HG03457 (cell line): ENCODE measurements at regions not wholly inside any gene's neighbourhood (a gene's known extent, or its start where the extent isn't known, plus 50 kb on each side); places are given as distances from the start of the nearest gene placed in this dataset.

Experiments
- ATAC-seq: cut with Tn5 transposase; IDR thresholded peaks from one replicate; pipeline ENCODE4 v1.9.1; 2021; ENCODE audit warnings: moderate number of reproducible peaks; ENCODE audit not compliant: unreplicated experiment

DNA sequence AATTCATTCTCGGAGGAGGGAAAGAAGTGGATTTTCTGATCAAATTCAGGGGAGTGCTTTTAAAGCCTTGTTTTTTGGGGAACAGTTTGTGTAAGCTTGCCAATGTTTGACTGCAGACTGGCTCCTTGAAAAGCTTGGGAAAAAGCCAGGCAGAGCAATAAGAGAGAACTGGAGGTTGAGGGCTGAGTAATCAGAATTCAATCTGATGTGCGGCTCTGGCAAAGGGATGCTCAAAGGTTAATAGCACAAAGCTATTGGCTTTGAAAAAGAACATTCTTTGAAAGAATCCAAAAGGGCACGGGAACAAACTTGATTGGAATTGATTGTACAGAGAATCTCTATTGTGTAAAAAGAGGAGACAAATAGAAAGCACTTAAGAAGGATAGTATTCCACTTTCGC is 279.3 kb downstream of the YTHDC2 start:
- no peak for ATAC-seq

DNA sequence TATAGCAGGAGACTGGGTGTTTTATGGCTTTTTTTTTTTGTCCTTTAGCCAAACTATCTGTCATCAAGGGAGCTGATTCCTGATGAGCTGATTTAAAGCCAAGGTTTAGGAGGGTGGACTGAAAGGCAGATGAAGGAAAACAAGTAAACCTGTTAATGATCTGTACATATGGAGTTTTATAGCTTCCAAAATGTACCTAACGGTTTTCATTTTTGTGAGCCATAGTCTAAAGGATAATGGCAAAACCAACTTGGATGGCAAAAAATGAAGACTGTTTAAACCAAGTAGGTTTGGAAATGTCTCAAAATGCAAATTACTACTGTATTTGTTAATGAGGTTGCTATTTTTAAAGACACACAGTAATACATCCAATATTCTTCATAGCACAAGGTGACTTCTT is 281.5 kb downstream of the YTHDC2 start:
- no peak for ATAC-seq

DNA sequence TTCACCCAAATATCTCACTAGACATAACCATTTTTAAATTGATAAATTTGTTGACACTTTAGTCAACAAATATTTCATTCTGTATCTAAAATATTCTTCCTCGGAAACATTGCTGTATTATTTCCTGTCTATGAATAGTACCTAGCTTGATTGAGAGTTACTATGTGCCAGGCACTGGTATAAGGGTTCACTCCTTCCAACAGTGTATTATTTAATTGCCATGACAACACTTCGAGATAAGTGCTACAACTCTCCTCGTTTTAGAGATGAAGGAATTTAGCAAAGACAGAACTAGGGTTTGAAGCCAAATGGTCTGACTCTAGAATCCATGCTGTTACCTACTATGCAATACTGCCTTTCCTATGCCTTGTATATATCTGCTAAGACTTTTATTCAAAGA is 287.2 kb downstream of the YTHDC2 start:
- ATAC-seq: no peak

DNA sequence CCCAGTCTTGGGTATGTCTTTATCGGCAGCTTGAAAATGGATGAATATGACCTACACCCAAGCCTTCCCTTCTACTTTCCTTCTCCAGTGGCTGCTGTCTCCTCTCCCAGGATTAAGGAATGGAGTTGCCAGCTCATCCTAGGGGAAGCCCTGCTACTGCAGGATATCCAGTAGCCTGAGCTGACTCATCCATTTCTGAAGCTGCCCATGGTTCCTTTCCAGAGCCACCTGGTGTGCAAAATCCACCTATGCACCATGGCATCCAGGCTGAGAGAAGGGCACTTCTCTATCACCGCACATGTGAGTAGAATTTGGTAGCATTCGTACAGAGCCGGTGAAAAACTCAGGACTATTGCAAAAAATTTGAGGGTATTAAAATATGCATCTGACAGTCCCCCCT is 290.8 kb downstream of the YTHDC2 start:
- no peak for ATAC-seq

DNA sequence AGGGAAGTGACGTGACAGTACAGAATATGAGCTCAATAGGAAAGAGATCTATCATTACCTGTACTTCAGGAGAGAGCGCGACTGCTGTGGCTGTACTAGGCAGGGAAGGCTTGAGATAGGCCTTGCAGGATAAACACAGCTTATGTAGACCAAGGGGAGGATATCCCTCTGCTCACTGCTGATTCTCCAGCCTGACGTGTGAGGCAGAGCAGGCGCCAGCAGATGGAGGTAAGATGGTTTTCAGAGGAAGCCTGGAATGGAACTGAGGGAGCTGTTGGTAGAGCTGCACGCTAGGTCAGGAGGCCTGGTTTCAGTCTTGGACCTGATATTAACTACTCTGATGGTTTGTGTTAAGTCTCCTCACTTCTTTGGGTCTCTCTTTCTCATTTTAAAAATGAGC is 291.4 kb downstream of the YTHDC2 start:
- no peak for ATAC-seq

DNA sequence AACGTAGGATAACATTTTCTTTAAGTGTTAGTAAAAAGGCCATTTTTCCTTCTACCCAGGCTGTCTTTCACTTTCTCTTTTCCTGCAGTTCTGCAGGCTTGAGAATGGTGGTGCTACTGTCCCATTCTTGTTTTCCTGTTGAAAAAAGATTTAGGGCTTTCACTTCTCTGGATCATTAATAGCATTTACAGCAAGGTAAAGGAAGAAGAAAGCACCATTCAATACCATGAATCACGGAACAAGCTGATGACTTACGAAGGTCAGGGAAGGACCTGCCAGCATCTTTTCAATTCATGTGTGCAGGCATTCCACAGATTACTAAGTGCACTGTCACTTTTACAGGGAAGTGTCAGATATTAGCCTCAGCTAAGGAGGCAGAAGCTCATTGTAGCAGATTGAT is 292.8 kb downstream of the YTHDC2 start:
- no peak for ATAC-seq

DNA sequence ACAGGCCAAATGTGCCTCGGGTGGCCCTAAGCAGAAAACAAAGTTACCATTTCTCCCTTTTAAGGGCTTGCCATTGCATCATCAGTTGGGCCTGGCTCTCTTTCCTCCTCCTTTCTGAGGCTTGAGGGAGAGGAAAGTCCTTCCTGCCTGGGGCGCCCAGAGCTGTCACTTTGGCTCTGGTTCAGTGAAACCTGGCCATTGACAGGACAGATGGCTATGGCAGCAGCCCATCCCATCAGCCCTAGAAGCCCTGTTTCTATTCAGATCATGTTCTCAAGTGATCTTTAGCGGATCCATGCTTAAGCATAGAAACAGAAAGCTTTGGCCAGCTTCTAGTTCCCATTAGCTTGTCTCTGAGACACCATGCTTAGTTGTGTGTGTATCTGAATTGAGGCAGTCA is 293.4 kb downstream of the YTHDC2 start:
- no peak for ATAC-seq

DNA sequence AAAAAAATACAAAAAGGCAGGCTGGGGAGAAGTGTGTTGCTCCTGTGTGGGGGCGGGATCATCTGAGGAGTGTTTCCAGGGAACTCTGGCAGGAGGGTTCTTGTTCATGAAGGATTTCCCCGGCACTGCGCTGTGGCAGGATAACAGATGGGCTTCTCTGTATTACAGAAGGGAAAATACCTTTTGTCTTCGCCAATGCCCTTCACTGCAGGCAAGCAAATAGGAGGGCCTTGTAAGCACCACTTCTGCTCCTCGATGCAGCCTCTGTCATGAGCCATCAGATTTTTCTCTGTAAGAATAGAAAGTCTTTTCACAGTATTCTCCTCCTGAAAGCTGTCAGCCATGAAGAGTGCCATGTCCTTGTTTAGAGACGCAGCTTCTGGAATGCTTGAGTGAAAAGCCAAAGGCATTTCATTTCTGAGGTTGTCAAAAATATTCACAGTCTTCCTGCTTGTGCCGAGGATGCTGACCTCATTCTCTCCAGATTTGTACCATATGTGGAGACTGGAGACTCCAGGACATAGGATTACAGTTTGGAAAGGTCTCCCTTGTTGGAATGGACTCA is 294.0 kb downstream of the YTHDC2 start:
- ATAC-seq: no peak

DNA sequence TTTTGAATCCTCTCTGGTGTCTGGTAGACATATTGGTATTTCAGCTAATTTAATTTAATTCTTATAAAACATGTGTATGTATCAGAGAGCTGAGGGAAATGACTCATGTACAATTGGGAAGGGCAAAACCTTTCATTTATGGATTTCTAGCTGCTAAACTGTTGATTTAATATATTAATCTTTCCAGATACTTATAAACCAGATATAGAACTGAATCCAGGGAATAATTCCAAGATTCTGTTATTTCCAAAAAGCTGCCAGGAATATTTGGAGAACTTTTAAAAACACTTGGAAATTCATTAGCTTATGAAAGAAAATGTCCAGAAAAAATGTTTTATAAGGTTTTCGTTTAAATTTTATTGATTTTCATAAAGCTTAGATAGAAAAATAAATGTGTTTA is 295.5 kb downstream of the YTHDC2 start:
- no peak for ATAC-seq

DNA sequence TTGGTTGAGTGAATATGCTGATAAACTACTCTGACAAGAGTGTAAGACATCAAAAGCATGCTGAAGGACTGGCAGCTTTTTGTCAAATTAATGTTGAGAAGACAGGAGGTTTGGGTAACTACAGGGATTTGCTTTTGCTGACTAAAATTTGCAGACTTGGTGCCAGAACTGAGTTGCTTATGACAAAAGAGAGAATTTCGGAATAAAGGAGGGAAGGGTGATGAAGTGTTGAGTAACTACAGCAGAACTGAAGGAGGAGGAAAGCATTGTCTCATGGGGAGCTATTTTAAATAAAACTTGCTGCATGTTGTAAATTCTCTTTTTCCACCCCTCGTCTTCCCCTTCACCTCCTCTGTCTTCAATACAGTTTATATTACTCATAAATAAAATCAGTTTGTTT is 296.1 kb downstream of the YTHDC2 start:
- no peak for ATAC-seq

DNA sequence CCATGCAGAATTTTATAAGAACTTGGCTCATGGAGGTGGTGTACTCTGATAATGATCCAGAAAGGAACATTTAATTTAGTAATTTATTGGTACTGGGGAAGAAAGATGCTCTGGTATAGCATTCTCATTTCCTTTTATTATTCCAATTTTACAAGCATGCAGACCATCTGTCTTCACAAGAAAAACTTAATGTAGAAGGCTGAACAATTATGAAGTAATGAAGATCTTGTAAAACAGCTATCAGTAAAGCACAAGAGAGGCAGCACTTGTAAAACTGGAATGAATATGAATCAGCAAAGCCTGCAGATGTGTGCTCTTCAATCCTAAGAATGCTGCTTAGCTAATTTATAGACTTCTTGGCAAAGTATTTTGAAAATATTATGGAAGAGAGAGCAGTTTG is 300.0 kb downstream of the YTHDC2 start:
- ATAC-seq: no peak

DNA sequence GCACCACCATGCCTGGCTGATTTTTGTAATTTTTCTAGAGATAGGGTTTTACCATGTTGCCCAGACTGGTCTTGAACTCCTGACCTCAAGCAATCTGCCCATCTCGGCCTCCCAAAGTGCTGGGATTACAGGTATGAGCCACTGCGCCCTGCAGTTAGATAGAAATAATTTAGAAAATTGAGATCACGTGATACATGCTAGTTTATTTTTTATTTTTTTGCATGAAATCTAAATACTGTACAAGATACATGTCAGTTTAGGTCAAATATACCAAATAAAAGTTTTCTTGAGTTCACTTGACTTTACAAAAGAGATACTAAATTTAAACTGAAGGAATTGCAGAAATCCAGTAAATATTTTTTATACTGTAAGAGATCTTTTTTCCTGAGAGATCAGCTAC is 304.2 kb downstream of the YTHDC2 start:
- ATAC-seq: no peak

DNA sequence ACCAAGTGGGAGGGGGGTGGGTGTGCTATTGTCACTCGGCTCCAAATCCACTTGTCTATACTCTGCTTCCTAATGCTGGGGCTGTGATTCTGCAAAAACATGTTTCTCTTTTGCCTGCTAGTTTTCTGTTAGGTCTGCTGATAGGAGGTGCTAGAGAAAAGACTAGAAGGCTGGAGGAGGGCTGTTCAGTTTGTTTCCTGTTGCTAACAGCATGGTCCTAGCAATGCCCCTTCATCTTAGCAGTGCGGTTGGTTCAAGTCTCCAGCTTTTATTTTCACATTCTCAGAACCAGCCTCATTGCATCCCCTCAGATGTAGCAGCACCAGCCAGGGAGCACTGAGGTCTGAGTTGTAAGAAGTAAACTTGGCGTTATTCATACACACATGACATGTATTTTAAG is 310.2 kb downstream of the YTHDC2 start:
- no peak for ATAC-seq

DNA sequence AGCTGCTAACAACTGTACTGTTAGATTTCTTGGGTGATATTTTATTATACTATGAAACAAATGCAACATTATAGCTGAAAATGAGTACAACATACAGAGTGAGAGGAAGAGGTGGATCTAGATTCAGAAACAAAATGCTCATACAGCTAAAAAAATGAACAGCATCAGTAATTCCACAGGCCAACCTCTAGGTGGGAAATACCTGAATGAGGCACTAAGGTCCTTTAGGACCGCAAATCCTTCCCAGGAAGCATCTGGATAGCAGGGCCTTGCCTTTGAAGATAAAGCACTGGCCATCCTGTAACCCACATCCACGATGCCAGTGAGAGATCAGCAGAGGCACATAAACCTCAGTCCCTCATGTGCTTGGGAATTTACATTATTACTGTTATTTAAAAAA is 310.8 kb downstream of the YTHDC2 start:
- no peak for ATAC-seq

DNA sequence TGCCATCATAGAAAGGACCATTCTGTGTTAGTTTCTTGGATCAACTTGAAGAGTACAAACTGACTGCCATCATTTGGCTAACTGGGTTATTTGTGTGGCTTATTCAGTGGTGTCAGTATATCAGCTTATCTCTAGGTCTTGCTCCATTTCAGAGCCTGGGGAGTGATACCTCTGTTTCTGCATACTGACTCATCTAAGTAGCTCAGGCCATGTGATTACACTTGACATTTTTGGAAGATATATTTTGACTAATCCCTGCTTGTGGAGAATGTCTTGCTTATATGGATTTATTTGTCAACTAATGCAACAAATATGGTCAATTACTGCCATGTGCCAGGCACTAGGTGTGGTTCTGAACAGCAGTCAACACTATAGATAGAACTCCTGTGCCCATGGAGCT is 311.7 kb downstream of the YTHDC2 start:
- ATAC-seq: no peak

DNA sequence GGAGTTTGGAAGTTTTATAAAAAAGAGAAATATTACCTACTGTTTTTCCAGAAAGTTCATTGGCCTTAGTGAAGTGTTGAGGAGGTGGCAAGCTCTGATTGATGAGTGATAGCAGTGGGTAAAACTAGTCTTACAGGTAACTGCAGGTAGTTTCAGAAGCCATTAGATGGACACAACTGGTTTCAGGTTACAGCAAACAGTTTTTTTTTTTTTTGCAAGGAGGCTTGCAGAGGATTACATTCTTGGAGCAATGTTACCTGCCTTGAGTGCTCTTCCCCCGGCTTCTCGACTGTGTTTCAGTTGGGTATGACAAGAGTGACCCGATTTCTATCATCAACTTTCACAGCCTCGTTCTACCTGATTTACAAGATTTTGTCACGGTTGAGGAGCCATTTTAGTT is 333.4 kb downstream of the YTHDC2 start:
- ATAC-seq: no peak

DNA sequence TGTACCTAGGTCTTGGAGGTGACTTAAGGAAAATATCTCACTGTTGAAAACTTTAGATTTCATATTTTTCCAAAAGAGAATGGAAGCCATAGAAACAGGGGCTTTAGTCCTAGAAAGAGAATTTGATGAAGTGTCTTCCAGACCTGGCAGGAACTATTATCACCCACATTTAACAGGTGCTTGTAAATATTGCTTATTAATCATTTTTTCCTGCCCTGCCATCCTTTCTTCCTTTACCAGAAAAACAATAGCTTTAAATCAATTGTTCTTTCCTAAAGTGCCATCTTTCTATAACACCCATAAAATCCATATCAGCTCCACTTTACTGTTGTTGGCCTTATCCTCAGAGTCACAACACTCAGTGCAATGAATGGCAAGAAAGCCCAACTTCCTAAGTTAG is 350.9 kb downstream of the YTHDC2 start:
- ATAC-seq: no peak

DNA sequence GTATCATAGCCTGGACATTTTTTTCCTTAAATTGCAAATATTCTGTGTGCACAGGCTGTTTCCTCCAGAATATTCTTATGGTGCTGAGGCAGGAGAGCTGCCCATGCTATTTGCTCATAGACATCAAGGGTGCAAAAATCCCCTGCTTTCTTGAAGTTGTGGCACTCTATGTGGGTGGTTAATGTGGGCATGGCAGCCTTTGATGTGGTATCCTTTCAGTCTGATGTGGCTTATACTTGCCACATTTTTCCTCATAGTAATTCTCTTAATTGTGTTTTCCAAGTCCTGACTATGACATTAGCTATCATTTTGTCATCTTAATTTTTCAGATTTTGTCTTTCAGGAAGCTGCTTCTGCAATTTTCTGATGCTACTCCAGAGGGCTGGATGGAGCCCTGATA is 353.3 kb downstream of the YTHDC2 start:
- no peak for ATAC-seq

DNA sequence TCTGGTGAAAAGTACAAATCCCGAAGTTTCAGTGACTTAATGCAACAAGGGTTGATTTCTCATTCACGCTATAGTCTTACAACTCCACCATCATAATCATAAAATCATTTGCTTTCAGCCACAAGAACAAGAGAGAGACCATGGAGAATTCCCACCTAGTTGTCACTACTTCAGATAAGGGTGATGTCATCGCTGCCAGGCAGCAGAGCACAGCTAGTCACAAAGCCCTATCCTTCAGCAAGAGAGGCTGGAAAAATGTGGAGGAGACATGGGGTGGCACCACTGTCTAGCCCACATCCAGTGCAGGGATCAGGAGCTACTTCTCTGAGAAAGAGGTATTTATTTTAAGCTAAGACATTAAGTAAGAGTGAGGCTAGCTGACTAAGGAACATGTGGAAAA is 356.1 kb downstream of the YTHDC2 start:
- no peak for ATAC-seq

DNA sequence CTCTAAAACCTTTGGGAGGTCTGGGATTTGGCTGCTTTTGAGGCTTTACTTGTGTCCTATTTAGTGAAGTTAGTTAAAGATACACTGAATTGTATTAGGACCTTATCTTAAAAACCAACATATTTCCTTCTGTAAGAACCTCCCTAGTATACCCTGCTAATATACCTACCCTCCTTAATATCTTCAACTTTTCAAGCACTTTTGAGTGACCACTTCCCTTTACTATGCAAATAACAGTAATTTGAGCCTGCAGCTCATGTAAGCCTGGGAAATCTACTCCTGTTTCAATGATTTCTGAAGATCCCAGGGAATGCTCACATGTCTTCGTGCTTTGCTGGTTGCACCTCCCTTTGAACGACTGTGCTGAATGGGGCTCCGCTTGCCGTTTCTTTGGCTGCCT is 358.5 kb downstream of the YTHDC2 start:
- ATAC-seq: no peak

DNA sequence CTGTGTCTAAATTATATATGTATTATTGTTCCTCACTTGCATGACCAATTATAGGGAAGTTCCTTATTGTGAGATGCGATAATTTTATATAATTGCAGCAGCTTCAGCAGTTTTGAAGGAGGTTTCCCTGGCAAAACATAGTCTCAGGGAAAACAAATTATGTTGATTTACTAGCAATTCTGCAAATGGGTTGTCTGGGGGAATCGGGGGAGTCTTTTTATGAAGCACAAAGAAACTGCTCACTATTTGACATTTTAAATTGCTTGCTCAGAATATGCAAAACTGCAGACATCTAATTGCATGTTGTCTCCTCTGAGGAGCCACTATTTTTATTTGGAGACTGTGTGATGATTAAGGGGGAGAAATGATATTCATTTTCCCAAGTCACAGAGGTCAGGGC is 361.6 kb downstream of the YTHDC2 start:
- no peak for ATAC-seq

DNA sequence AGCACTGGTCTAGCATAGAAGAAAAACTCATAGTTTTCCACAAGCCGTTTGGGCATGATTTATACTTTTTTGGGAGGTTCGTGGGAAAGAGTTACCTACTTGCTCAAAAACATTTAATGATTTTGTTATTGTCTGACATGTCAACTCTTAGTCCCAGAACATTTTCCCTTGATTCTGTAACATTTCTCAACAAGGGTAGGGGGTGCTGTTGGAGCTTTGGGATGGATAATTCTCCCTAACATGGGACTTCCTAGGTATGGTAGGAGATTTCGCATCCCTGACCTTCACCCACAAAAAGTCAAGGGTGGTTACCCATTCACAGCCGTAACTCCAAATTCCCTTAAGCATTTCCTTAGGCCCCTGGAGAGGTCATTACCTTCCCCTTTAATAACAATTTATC is 378.0 kb downstream of the YTHDC2 start:
- ATAC-seq: no peak

DNA sequence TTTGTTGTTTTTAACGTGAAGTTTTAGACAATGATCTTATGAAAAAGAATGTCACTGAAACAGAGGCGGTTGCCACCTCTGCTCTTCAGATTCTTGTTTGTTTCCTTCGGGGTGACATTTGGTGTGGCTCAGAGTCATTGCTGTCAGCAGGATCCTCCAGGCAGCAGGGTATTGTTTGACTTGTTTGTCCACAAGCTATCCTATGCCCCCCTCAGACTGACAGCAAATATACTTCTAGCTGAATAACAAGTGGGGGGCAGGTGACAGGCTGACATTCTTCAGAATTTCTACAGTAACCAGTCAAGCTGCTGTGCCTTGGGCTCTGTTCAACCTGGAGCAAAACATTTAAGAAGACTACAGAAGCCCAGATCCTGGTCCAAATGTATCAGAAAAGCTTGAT is 383.3 kb downstream of the YTHDC2 start:
- no peak for ATAC-seq

DNA sequence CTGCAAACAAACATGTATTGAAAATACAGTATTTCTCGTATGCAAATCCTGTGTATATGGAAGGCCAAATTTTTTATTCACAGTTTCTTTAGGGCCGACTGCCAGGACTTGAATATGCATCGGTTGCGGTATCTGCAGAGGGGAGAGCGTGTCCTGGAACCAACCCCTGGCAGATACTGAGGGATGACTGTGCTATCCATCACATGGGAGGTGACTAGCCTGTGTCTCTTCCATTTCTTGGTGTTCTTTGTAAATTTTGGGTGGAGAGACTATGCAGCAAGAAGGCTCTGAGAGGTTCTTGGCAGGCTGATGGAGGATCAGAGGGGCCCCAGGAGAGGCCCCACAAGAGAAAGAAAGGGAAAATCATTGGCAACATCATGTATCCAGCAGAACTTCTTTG is 384.3 kb downstream of the YTHDC2 start:
- ATAC-seq: no peak
